NCI-H524 (cell line): ENCODE measurements at regions not wholly inside any gene's neighbourhood (a gene's known extent, or its start where the extent isn't known, plus 50 kb on each side); places are given as distances from the start of the nearest gene placed in this dataset.
"Not testable (repeated sequence)": the region's sequence is repeated elsewhere in the genome, so short reads cannot be mapped to it uniquely, and the experiment has no call there.

ENCODE experiments used
- DNase-seq, 2 experiments: peaks; one replicate each; lab custom pipeline; 2025; lab: John Stamatoyannopoulos, UW

GRCh38 chr20:26373066-26373465 is 676.4 kb upstream of the ZNF337 start:
- not testable (repeated sequence) for DNase-seq

GRCh38 chr20:26354511-26354910 is 657.9 kb upstream of the ZNF337 start:
- DNase-seq = no peak

- DNase-seq = no peak
Measured at GRCh38 chr20:26347396-26347795, 650.7 kb upstream of the ZNF337 start.

- DNase-seq = not testable (repeated sequence)
Measured at GRCh38 chr20:26340460-26341065, 643.9 kb upstream of the ZNF337 start.

GRCh38 chr20:26324177-26324576 is 627.5 kb upstream of the ZNF337 start:
- DNase-seq = no peak

GRCh38 chr20:26315054-26315453 is 618.4 kb upstream of the ZNF337 start:
- DNase-seq = no peak

- not testable (repeated sequence) for DNase-seq
Measured at GRCh38 chr20:26309720-26310119, 613.1 kb upstream of the ZNF337 start.

- DNase-seq = no peak
Measured at GRCh38 chr20:26308961-26309360, 612.3 kb upstream of the ZNF337 start.

GRCh38 chr20:26295006-26295405 is 598.4 kb upstream of the ZNF337 start:
- no peak for DNase-seq

GRCh38 chr20:26288379-26289061 is 591.9 kb upstream of the ZNF337 start:
- DNase-seq = not testable (repeated sequence)

GRCh38 chr20:26279238-26279637 is 582.6 kb upstream of the ZNF337 start:
- no peak for DNase-seq

GRCh38 chr20:26277339-26277738 is 580.7 kb upstream of the ZNF337 start:
- DNase-seq = no peak

GRCh38 chr20:26276554-26277210 is 580.0 kb upstream of the ZNF337 start:
- DNase-seq = peak; percentile 10 to 59

GRCh38 chr20:26268762-26269161 is 572.1 kb upstream of the ZNF337 start:
- not testable (repeated sequence) for DNase-seq

- not testable (repeated sequence) for DNase-seq
Measured at GRCh38 chr20:26260925-26261324, 564.3 kb upstream of the ZNF337 start.

GRCh38 chr20:26252311-26252975 is 555.8 kb upstream of the ZNF337 start:
- peak in 1 of 2 experiments; percentile 78 for DNase-seq

GRCh38 chr20:26251376-26251775 is 554.7 kb upstream of the ZNF337 start:
- DNase-seq = not testable (repeated sequence)

GRCh38 chr20:26250249-26251114 is 553.8 kb upstream of the ZNF337 start:
- not testable (repeated sequence) for DNase-seq

GRCh38 chr20:26243731-26244130 is 547.1 kb upstream of the ZNF337 start:
- no peak for DNase-seq

- DNase-seq = not testable (repeated sequence)
Measured at GRCh38 chr20:26220609-26221008, 524.0 kb upstream of the ZNF337 start.

- DNase-seq = not testable (repeated sequence)
Measured at GRCh38 chr20:26219546-26219945, 522.9 kb upstream of the ZNF337 start.

GRCh38 chr20:26218301-26218700 is 521.6 kb upstream of the ZNF337 start:
- DNase-seq = no peak
